OCI-LY3 (cell line): ENCODE measurements at regions not wholly inside any gene's neighbourhood (a gene's known extent, or its start where the extent isn't known, plus 50 kb on each side); places are given as distances from the start of the nearest gene placed in this dataset.

ENCODE experiments used
- EZH2phosphoT487 ChIP-seq: fragments of 200-600 bp; shearing (Covaris generic); IDR thresholded peaks from 2 replicates; pipeline ENCODE4 v1.6.1; 2018; ENCODE audit warnings: antibody characterized with exemption, mixed run types, low read depth
- TF ChIP-seq, protein P1 (sequence below): fragments of 200-600, 300-600 bp; sonication (generic); IDR thresholded peaks from 2 replicates; pipeline ENCODE4 v1.5.1; 2014; ENCODE audit warnings: antibody characterized with exemption, low read length, low read depth

DNA sequence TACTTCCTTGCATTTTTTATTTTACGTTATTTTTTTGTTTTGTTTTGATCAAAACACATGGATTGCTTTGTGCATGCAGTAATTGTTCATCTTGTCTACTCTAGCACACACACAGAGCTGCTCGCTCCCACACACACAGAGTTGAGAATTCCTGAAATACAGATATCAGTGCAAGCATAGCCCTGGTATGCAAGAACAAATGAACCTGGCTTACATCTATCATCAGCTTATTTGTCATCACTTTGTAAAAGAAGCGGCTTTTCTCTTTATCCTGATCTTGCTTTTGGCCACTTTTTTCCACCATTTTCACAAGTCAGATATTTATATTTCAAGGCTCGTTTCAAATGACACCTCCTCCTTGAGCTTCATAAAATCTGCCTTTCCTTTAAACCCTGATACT lies 1435.7 kb downstream of the MAT2B start:
- TF ChIP-seq, protein P1, sequence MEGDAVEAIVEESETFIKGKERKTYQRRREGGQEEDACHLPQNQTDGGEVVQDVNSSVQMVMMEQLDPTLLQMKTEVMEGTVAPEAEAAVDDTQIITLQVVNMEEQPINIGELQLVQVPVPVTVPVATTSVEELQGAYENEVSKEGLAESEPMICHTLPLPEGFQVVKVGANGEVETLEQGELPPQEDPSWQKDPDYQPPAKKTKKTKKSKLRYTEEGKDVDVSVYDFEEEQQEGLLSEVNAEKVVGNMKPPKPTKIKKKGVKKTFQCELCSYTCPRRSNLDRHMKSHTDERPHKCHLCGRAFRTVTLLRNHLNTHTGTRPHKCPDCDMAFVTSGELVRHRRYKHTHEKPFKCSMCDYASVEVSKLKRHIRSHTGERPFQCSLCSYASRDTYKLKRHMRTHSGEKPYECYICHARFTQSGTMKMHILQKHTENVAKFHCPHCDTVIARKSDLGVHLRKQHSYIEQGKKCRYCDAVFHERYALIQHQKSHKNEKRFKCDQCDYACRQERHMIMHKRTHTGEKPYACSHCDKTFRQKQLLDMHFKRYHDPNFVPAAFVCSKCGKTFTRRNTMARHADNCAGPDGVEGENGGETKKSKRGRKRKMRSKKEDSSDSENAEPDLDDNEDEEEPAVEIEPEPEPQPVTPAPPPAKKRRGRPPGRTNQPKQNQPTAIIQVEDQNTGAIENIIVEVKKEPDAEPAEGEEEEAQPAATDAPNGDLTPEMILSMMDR = no peak
- no peak for TF ChIP-seq EZH2phosphoT487
